ENCODE measurements at regions not wholly inside any gene's neighbourhood (a gene's known extent, or its start where the extent isn't known, plus 50 kb on each side); places are given as distances from the start of the nearest gene placed in this dataset.

DNA sequence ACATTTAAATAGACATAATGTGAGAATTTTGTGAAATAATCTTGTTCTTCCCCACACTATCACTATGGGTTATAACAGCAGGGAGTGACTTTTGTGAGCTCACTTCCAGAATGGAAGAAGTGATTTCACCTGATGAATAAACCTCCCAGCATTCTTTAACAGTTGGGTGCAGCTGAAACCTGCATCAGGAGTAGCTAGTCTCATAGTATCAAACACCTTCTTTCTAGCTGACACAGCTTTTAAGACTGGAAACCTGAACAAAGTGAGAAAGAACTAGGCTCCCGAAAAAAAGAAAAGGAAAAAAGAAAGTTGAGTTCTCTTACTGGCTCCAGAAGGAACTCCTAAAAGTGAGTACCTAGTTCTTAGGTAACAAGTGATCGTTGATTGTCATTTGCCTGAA, 61.1 kb upstream of the UNC13C start:
- ChIA-PET POLR2A (no interaction called here), CTCF (no interaction called here)
- H3K9ac ChIP-seq (ENCODE audit: low read length): no peak overlapping the region
- intact Hi-C loops (cut with micrococcal nuclease): no loop called here
- H3K36me3 ChIP-seq (replicated peaks in 1 of 2; ENCODE audit: control extremely low read depth in 1 of 2, control insufficient read depth in 1 of 2, extremely low read depth in 1 of 2, insufficient read depth in 2 of 2, low read length in 1 of 2): no peaks in the 10 kb centered on the region
- H2AFZ ChIP-seq (ENCODE audit: insufficient read depth, low read depth, low read length, poor library complexity, severe bottlenecking): no peak overlapping the region
- H3K27ac Mint-ChIP-seq: no peak overlapping the region
- no peaks in the 10 kb centered on the region for H3K4me1 ChIP-seq (ENCODE audit: control insufficient read depth in 2 of 2, insufficient read depth in 2 of 2, low read length in 2 of 2)
- WGBS (ENCODE audit: insufficient coverage): 83% methylated on average over 2 of the region's 2 CpGs
- no peaks in the 10 kb centered on the region for H3K27me3 ChIP-seq (replicated peaks in 1 of 4; ENCODE audit: control extremely low read depth in 1 of 4, control insufficient read depth in 3 of 4, insufficient read depth in 4 of 4, low read length in 3 of 4)
- H3K9me3 ChIP-seq (ENCODE audit: control extremely low read depth in 1 of 3, control insufficient read depth in 2 of 3, insufficient read depth in 1 of 3, low read length in 2 of 3): no peaks in the 10 kb centered on the region
- H3K27ac ChIP-seq (ENCODE audit: low read length in 2 of 2): no peak overlapping the region
- no peak for ATAC-seq (ENCODE audit: low read depth)
- H3K4me1 Mint-ChIP-seq: no peaks in the 10 kb centered on the region
- H3K79me2 ChIP-seq (ENCODE audit: control insufficient read depth, insufficient read depth, low read length): no peaks in the 10 kb centered on the region
- no peak overlapping the region for H3K4me3 ChIP-seq (ENCODE audit: control extremely low read depth in 1 of 5, extremely low read depth in 1 of 5, insufficient read depth in 1 of 5, low read depth in 2 of 5, low read length in 4 of 5)
- no peak overlapping the region for H3K4me2 ChIP-seq (replicated peaks; ENCODE audit: low read depth, low read length, poor library complexity, severe bottlenecking)
- H3K27me3 Mint-ChIP-seq: no peaks in the 10 kb centered on the region
- DNase-seq: no peak
- H4K20me1 ChIP-seq (ENCODE audit: control insufficient read depth, insufficient read depth, low read length, poor library complexity, severe bottlenecking): no peaks in the 10 kb centered on the region
- no peak overlapping the region for H3K4me3 Mint-ChIP-seq
- H3K9me3 Mint-ChIP-seq (ENCODE audit: insufficient read depth): no peaks in the 10 kb centered on the region
- TF ChIP-seq, protein P1, sequence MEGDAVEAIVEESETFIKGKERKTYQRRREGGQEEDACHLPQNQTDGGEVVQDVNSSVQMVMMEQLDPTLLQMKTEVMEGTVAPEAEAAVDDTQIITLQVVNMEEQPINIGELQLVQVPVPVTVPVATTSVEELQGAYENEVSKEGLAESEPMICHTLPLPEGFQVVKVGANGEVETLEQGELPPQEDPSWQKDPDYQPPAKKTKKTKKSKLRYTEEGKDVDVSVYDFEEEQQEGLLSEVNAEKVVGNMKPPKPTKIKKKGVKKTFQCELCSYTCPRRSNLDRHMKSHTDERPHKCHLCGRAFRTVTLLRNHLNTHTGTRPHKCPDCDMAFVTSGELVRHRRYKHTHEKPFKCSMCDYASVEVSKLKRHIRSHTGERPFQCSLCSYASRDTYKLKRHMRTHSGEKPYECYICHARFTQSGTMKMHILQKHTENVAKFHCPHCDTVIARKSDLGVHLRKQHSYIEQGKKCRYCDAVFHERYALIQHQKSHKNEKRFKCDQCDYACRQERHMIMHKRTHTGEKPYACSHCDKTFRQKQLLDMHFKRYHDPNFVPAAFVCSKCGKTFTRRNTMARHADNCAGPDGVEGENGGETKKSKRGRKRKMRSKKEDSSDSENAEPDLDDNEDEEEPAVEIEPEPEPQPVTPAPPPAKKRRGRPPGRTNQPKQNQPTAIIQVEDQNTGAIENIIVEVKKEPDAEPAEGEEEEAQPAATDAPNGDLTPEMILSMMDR (IDR thresholded peaks at IDR 0.05): no peak
- no peak for TF ChIP-seq EZH2 (IDR thresholded peaks at IDR 0.05; ENCODE audit: borderline replicate concordance, insufficient read depth, low read depth, low read length, poor library complexity, severe bottlenecking)

DNA sequence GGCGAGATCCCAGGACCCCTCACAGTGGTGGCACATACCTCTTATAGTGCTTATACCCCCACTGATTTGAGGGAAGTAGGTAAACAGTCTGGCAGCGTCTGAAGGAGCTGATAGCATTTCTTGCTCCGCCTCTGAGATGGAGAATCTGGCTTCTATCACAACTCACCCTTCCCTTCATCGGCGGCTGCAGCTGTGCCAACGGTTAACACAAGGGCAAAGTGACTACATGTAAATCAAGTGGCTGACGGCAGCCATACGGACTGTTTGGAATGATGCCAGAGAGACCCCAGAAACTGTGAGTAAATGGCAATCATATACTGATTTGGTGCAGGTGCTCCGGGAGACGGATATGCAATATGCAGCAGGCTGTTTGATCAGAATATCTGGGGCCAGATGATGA, 66.8 kb upstream of the UNC13C start:
- H3K4me2 ChIP-seq (replicated peaks; ENCODE audit: low read depth, low read length, poor library complexity, severe bottlenecking): no peak overlapping the region
- no peak overlapping the region for H3K4me3 Mint-ChIP-seq
- H3K9me3 Mint-ChIP-seq (ENCODE audit: insufficient read depth): no peaks in the 10 kb centered on the region
- intact Hi-C loops (cut with micrococcal nuclease): no loop called here
- no peak overlapping the region for H3K27ac ChIP-seq (ENCODE audit: low read length in 2 of 2)
- no peak overlapping the region for H3K4me3 ChIP-seq (ENCODE audit: control extremely low read depth in 1 of 5, extremely low read depth in 1 of 5, insufficient read depth in 1 of 5, low read depth in 2 of 5, low read length in 4 of 5)
- TF ChIP-seq EZH2 (IDR thresholded peaks at IDR 0.05; ENCODE audit: borderline replicate concordance, insufficient read depth, low read depth, low read length, poor library complexity, severe bottlenecking): no peak
- TF ChIP-seq, protein P1 (IDR thresholded peaks at IDR 0.05): no peak
- CTCF ChIA-PET: no interaction called here
- DNase-seq: no peak
- H3K36me3 ChIP-seq (replicated peaks in 1 of 2; ENCODE audit: control extremely low read depth in 1 of 2, control insufficient read depth in 1 of 2, extremely low read depth in 1 of 2, insufficient read depth in 2 of 2, low read length in 1 of 2): no peaks in the 10 kb centered on the region
- WGBS (ENCODE audit: insufficient coverage): 89% methylated on average over 7 of the region's 10 CpGs
- no peak overlapping the region for H3K27ac Mint-ChIP-seq
- no peak overlapping the region for H2AFZ ChIP-seq (ENCODE audit: insufficient read depth, low read depth, low read length, poor library complexity, severe bottlenecking)
- POLR2A ChIA-PET: no interaction called here
- H3K9me3 ChIP-seq (ENCODE audit: control extremely low read depth in 1 of 3, control insufficient read depth in 2 of 3, insufficient read depth in 1 of 3, low read length in 2 of 3): peaks cover 0 to 6% (median 0%) of the 10 kb centered on the region in 3 donors
- H3K79me2 ChIP-seq (ENCODE audit: control insufficient read depth, insufficient read depth, low read length): no peaks in the 10 kb centered on the region
- no peaks in the 10 kb centered on the region for H4K20me1 ChIP-seq (ENCODE audit: control insufficient read depth, insufficient read depth, low read length, poor library complexity, severe bottlenecking)
- no peaks in the 10 kb centered on the region for H3K27me3 ChIP-seq (replicated peaks in 1 of 4; ENCODE audit: control extremely low read depth in 1 of 4, control insufficient read depth in 3 of 4, insufficient read depth in 4 of 4, low read length in 3 of 4)
- no peak for ATAC-seq (ENCODE audit: low read depth)
- no peaks in the 10 kb centered on the region for H3K4me1 Mint-ChIP-seq
- H3K4me1 ChIP-seq (ENCODE audit: control insufficient read depth in 2 of 2, insufficient read depth in 2 of 2, low read length in 2 of 2): no peaks in the 10 kb centered on the region
- H3K27me3 Mint-ChIP-seq: no peaks in the 10 kb centered on the region
- H3K9ac ChIP-seq (ENCODE audit: low read length): no peak overlapping the region
